GM12878 (cell line): ENCODE measurements at regions not wholly inside any gene's neighbourhood (a gene's known extent, or its start where the extent isn't known, plus 50 kb on each side); places are given as distances from the start of the nearest gene placed in this dataset.

Experiments used
- ATAC-seq: fragments of 200-7000 bp; cut with Tn5 transposase; 3 replicates; pipeline ENCODE4 v1.9.1; 2020; ENCODE audit warnings: mild to moderate bottlenecking, moderate library complexity
- BruUV-seq: library from RNA; stranded (reverse); fragments of 400-500 nt; replicated peaks from 2 replicates; lab custom pipeline; 2021; lab: Mats Ljungman, UMichigan
- CTCF ChIA-PET: fragments of 300-600 bp; sonication (Branson Sonifier 250); formaldehyde crosslinking; extraction: SDS; loops from one replicate; lab custom pipeline; 2021; ENCODE audit warnings: inconsistent platforms; lab: Yijun Ruan, JAX
- POLR2A ChIA-PET: fragments of 350-600 bp; formaldehyde crosslinking; extraction: SDS; loops from one replicate; lab custom pipeline; 2021; ENCODE audit warnings: inconsistent platforms; lab: Charles Lee
- RAD21 ChIA-PET: fragments of 300-600 bp; sonication (Branson Sonifier 250); formaldehyde crosslinking; loops from one replicate; lab custom pipeline; 2023; ENCODE audit warnings: antibody characterized with exemption; ENCODE audit not compliant: unreplicated experiment; lab: Charles Lee
- SMC1A ChIA-PET: fragments of 300-600 bp; sonication (Branson Sonifier 250); formaldehyde crosslinking; loops from one replicate; lab custom pipeline; 2023; ENCODE audit not compliant: unreplicated experiment, uncharacterized antibody; lab: Charles Lee
- DNase-seq: peaks from one replicate; pipeline ENCODE4 v3.0.0-alpha.2; 2011; ENCODE audit warnings: low read depth, low spot score
- FAIRE-seq: peaks from 3 replicates; lab custom pipeline; 2011; peaks lifted over from hg19 to GRCh38; lab: Jason Lieb, UNC
- H2AFZ ChIP-seq: 2 replicates; pipeline ENCODE4 v1.6.0; 2011; ENCODE audit warnings: low read depth, low read length, control low read depth; ENCODE audit not compliant: control insufficient read depth
- H3K27ac ChIP-seq: 2 replicates; pipeline ENCODE4 v1.5.1; 2011; ENCODE audit warnings: control low read depth; ENCODE audit not compliant: control insufficient read depth, insufficient read depth
- H3K27me3 ChIP-seq, 2 experiments: replicated peaks in 1 of 2; 2 replicates each; pipeline versions ENCODE4 v1.6.0 to v1.6.1; 2011; ENCODE audit warnings: low read length in 1 of 2; ENCODE audit not compliant: control insufficient read depth in 2 of 2, insufficient read depth in 2 of 2
- H3K36me3 ChIP-seq, 2 experiments: 2 replicates each; pipeline ENCODE4 v1.5.1; 2011; ENCODE audit warnings: low read length in 1 of 2; ENCODE audit not compliant: control insufficient read depth in 2 of 2, insufficient read depth in 2 of 2
- H3K4me1 ChIP-seq: 2 replicates; pipeline ENCODE4 v1.6.1; 2011; ENCODE audit warnings: mild to moderate bottlenecking, low read length, moderate library complexity, mixed read lengths; ENCODE audit not compliant: control insufficient read depth, insufficient read depth
- H3K4me2 ChIP-seq: 2 replicates; pipeline ENCODE4 v1.6.0; 2011; ENCODE audit warnings: control low read depth; ENCODE audit not compliant: control insufficient read depth, insufficient read depth
- H3K4me3 ChIP-seq: fragments of 200-600 bp; sonication (generic); 2 replicates; pipeline ENCODE4 v1.5.1; 2016
- H3K79me2 ChIP-seq: 2 replicates; pipeline ENCODE4 v1.6.0; 2011; ENCODE audit warnings: low read length; ENCODE audit not compliant: control insufficient read depth, insufficient read depth
- H3K9ac ChIP-seq: 2 replicates; pipeline ENCODE4 v1.8.0; 2011; ENCODE audit warnings: low read length, control low read depth, mixed read lengths; ENCODE audit not compliant: control insufficient read depth, insufficient read depth
- H3K9me3 ChIP-seq: replicated peaks from 3 replicates; pipeline ENCODE4 v1.5.1; 2011; ENCODE audit warnings: mild to moderate bottlenecking, low read length; ENCODE audit not compliant: control insufficient read depth, insufficient read depth
- H4K20me1 ChIP-seq: 2 replicates; pipeline ENCODE4 v1.6.0; 2011; ENCODE audit not compliant: control insufficient read depth, insufficient read depth
- CUX1 ChIP-seq: IDR thresholded peaks from 2 replicates; pipeline ENCODE4 v1.6.1; 2012; ENCODE audit warnings: improper control_type of control experiment, low read depth, low read length; ENCODE audit not compliant: insufficient replicate concordance
- FOXM1 ChIP-seq: IDR thresholded peaks from 2 replicates; pipeline ENCODE4 v1.6.1; 2012; ENCODE audit warnings: low read depth, mild to moderate bottlenecking, inconsistent platforms, low read length, moderate library complexity
- MYC ChIP-seq: IDR thresholded peaks from 2 replicates; pipeline ENCODE4 v1.6.1; 2011; ENCODE audit warnings: mild to moderate bottlenecking, low read length, moderate library complexity, inconsistent platforms; ENCODE audit not compliant: insufficient read depth, insufficient replicate concordance, insufficient read length, severe bottlenecking
- TARDBP ChIP-seq: IDR thresholded peaks from 2 replicates; pipeline ENCODE4 v1.6.1; 2016; ENCODE audit warnings: borderline replicate concordance
- ZNF622 ChIP-seq: fragments of 450-650 bp; IDR thresholded peaks from 2 replicates; pipeline ENCODE4 v1.6.1; 2017; ENCODE audit warnings: mild to moderate bottlenecking, inconsistent platforms
- WGBS: methylation state at CpG from one replicate; pipeline ENCODE4 v1.1.6; 2016; ENCODE audit warnings: low lambda C conversion rate; ENCODE audit not compliant: insufficient replicate concordance, insufficient coverage; ENCODE audit errors: missing lambda C conversion rate; 5-methylcytosine and 5-hydroxymethylcytosine counted together
- in situ Hi-C: fragments of 300-500 bp; cut with MboI; formaldehyde crosslinking; loops from 9 replicates; pipeline ENCODE4 v1.14.3; 2018; ENCODE audit warnings: mixed read lengths
- intact Hi-C: fragments of 100-400 bp; cut with micrococcal nuclease; formaldehyde crosslinking; loops from one replicate; pipeline ENCODE4 v1.14.2; 2022; ENCODE audit not compliant: unreplicated experiment
- TF ChIP-seq, protein P1 (sequence below), 3 experiments: IDR thresholded peaks in 2 of 3; conservative IDR thresholded peaks in 1 of 3; 2 replicates each; pipeline ENCODE4 v1.5.1; 2011; ENCODE audit warnings: low read depth in 3 of 3, low read length in 3 of 3, mild to moderate bottlenecking in 3 of 3, control low read depth in 2 of 3, moderate library complexity in 2 of 3, inconsistent platforms in 1 of 3, mixed read lengths in 1 of 3; ENCODE audit not compliant: control insufficient read depth in 2 of 3, insufficient read depth in 1 of 3; ENCODE audit errors: extremely low read depth in 1 of 3
- TF ChIP-seq, protein P2 (sequence below): fragments of 450-650 bp; IDR thresholded peaks from 2 replicates; pipeline ENCODE4 v1.6.1; 2018; ENCODE audit warnings: borderline replicate concordance, mild to moderate bottlenecking; ENCODE audit not compliant: partially characterized antibody

DNA sequence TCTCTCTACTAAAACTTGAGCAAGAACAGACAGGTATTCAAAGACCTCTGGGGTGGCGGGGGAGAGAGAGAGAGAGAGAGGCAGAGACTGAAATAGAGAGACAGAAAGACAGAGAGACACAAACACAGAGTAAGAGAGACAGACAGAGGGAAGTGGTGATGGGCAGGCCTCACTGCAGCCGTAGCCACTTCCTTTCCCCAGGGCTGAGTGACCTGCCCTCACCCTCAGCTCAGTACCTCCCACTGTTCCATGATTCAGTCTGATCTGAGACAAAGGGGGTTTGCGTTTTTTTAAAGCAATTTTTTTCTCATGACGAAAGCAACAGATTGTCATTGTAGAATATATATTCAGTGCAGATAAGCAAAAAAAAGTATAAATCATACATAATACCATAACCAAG is 607.9 kb upstream of the B3GAT1 start:
- no peaks in the 10 kb centered on the region for H3K36me3 ChIP-seq

DNA sequence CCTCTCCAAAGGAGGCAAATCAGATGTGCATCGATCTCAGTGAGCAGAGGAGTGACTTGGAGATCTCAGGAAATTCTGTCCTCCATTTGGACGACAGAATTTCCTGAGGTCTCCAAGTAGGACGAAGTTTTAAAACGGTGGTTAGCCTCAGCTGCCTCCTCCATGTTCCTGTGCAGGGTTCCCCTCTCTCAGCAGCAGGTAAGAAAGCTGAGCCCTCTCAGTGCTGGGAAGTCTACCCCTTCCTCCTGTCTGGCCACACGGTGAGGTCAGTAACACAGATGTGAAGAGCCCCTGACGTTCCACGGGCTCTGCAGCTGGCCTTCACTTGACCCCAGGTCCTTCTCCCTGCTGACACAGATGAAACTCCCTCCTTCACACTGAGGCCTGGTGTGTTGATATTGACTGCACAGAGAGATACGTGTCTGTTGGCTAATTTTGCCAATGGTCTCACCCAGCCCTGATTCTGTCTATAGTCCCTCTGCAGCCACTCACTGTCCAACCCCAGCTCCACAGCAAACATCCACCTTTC is 607.4 kb upstream of the B3GAT1 start:
- BruUV-seq: no TSS peak
- in situ Hi-C loops: no loop called here
- ChIA-PET SMC1A (no interaction called here), RAD21 (no interaction called here), CTCF (interaction anchor here (0.5 kb wide), 1 partner anchor 898 kb away, joined by 8 read pairs; no protein-coding TSS in a partner anchor), POLR2A (no interaction called here)
- no peak for FAIRE-seq
- no peak for DNase-seq
- Histone ChIP-seq H3K4me1 (no peaks in the 10 kb centered on the region), H3K27ac (no peak overlapping the region), H3K79me2 (no peaks in the 10 kb centered on the region), H2AFZ (no peak overlapping the region), H3K4me2 (no peak overlapping the region), H3K9ac (no peak overlapping the region), H3K27me3 (no peaks in the 10 kb centered on the region), H3K4me3 (no peak overlapping the region), H3K9me3 (no peaks in the 10 kb centered on the region), H4K20me1 (no peaks in the 10 kb centered on the region), H3K36me3 (no peaks in the 10 kb centered on the region)
- no peak for ATAC-seq
- intact Hi-C loops: no loop called here
- WGBS: 9% methylated on average over 8 of the region's 8 CpGs
- TF ChIP-seq, protein P1, sequence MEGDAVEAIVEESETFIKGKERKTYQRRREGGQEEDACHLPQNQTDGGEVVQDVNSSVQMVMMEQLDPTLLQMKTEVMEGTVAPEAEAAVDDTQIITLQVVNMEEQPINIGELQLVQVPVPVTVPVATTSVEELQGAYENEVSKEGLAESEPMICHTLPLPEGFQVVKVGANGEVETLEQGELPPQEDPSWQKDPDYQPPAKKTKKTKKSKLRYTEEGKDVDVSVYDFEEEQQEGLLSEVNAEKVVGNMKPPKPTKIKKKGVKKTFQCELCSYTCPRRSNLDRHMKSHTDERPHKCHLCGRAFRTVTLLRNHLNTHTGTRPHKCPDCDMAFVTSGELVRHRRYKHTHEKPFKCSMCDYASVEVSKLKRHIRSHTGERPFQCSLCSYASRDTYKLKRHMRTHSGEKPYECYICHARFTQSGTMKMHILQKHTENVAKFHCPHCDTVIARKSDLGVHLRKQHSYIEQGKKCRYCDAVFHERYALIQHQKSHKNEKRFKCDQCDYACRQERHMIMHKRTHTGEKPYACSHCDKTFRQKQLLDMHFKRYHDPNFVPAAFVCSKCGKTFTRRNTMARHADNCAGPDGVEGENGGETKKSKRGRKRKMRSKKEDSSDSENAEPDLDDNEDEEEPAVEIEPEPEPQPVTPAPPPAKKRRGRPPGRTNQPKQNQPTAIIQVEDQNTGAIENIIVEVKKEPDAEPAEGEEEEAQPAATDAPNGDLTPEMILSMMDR (IDR thresholded peaks at IDR 0.05 in 2 of 3, conservative IDR thresholded peaks at IDR 0.05 in 1 of 3; ENCODE audit: control insufficient read depth in 2 of 3, extremely low read depth in 1 of 3, insufficient read depth in 1 of 3, low read depth in 3 of 3, low read length in 3 of 3): no peak
- TF ChIP-seq TARDBP (no peak), ZNF622 (no peak), FOXM1 (no peak), CUX1 (no peak)
- TF ChIP-seq, protein P2, sequence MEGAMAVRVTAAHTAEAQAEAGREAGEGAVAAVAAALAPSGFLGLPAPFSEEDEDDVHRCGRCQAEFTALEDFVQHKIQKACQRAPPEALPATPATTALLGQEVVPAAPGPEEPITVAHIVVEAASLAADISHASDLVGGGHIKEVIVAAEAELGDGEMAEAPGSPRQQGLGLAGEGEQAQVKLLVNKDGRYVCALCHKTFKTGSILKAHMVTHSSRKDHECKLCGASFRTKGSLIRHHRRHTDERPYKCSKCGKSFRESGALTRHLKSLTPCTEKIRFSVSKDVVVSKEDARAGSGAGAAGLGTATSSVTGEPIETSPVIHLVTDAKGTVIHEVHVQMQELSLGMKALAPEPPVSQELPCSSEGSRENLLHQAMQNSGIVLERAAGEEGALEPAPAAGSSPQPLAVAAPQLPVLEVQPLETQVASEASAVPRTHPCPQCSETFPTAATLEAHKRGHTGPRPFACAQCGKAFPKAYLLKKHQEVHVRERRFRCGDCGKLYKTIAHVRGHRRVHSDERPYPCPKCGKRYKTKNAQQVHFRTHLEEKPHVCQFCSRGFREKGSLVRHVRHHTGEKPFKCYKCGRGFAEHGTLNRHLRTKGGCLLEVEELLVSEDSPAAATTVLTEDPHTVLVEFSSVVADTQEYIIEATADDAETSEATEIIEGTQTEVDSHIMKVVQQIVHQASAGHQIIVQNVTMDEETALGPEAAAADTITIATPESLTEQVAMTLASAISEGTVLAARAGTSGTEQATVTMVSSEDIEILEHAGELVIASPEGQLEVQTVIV: no peak

More for the DNA sequence above, 607.9 kb upstream of the B3GAT1 start:
- no TSS peak for BruUV-seq
- DNase-seq (no peak), ATAC-seq (no peak), FAIRE-seq (no peak)
- 10% methylated on average over 4 of the region's 4 CpGs for WGBS
- in situ Hi-C loops: no loop called here
- RAD21 ChIA-PET: no interaction called here
- no peak overlapping the region for H3K9ac ChIP-seq
- no peak overlapping the region for H3K27ac ChIP-seq
- no peaks in the 10 kb centered on the region for H3K9me3 ChIP-seq
- H3K79me2 ChIP-seq: no peaks in the 10 kb centered on the region
- H3K4me2 ChIP-seq: no peak overlapping the region
- TF ChIP-seq MYC: no peak
- H3K27me3 ChIP-seq: no peaks in the 10 kb centered on the region
- no peaks in the 10 kb centered on the region for H4K20me1 ChIP-seq
- CTCF ChIA-PET: no interaction called here
- H2AFZ ChIP-seq: no peak overlapping the region
- intact Hi-C loops: no loop called here
- SMC1A ChIA-PET: no interaction called here
- H3K4me1 ChIP-seq: no peaks in the 10 kb centered on the region
- POLR2A ChIA-PET: no interaction called here
- H3K4me3 ChIP-seq: no peak overlapping the region
